HepG2 (cell line): ENCODE measurements at regions not wholly inside any gene's neighbourhood (a gene's known extent, or its start where the extent isn't known, plus 50 kb on each side); places are given as distances from the start of the nearest gene placed in this dataset.

ENCODE experiments used
- ATAC-seq: fragments of 200-7000 bp; cut with Tn5 transposase; 3 replicates; pipeline ENCODE4 v1.9.1; 2020; ENCODE audit warnings: mild to moderate bottlenecking, moderate library complexity
- BruUV-seq: library from RNA; stranded (reverse); fragments of 400-500 nt; replicated peaks from 2 replicates; lab custom pipeline; 2021; lab: Mats Ljungman, UMichigan
- CTCF ChIA-PET: fragments of 300-600 bp; formaldehyde crosslinking; extraction: SDS; loops from one replicate; lab custom pipeline; 2021; ENCODE audit warnings: low total read pairs, inconsistent platforms, low intra/inter-chr PET ratio; lab: Yijun Ruan, JAX
- POLR2A ChIA-PET: fragments of 350-600 bp; sonication (Branson Sonifier 250); formaldehyde crosslinking; loops from one replicate; lab custom pipeline; 2020; ENCODE audit warnings: antibody characterized with exemption, inconsistent platforms; lab: Yijun Ruan, JAX
- DNase-seq: peaks from one replicate; pipeline ENCODE4 v3.0.0-alpha.2; 2015; ENCODE audit warnings: low spot score
- FAIRE-seq: peaks from 3 replicates; lab custom pipeline; 2011; peaks lifted over from hg19 to GRCh38; lab: Jason Lieb, UNC
- H2AFZ ChIP-seq: one replicate; pipeline ENCODE4 v1.6.1; 2011; ENCODE audit warnings: low read length, inconsistent platforms
- H3K27ac ChIP-seq: fragments of 300-600 bp; 3 replicates; pipeline ENCODE4 v1.8.0; 2011; ENCODE audit warnings: mixed run types, mild to moderate bottlenecking, mixed read lengths, low read length, inconsistent platforms; ENCODE audit not compliant: insufficient read depth; ENCODE audit errors: extremely low read length
- H3K27me3 ChIP-seq, 2 experiments: fragments of 200-600 bp in 1 of 2; 2 replicates in 1 of 2; 3 replicates in 1 of 2; pipeline versions ENCODE4 v1.6.0 to v1.8.0; 2011; ENCODE audit warnings: low read length in 2 of 2, mild to moderate bottlenecking in 2 of 2, moderate library complexity in 2 of 2, inconsistent platforms in 1 of 2; ENCODE audit not compliant: insufficient read depth in 2 of 2, control insufficient read depth in 1 of 2
- H3K36me3 ChIP-seq, 2 experiments: fragments of 200-600 bp in 1 of 2; replicated peaks in 1 of 2; 2 replicates in 1 of 2; 3 replicates in 1 of 2; pipeline versions ENCODE4 v1.5.1 to v1.8.0; 2011; ENCODE audit warnings: low read length in 2 of 2, inconsistent platforms in 1 of 2; ENCODE audit not compliant: insufficient read depth in 2 of 2, control insufficient read depth in 1 of 2
- H3K4me1 ChIP-seq: 2 replicates; pipeline ENCODE4 v1.5.1; 2012; ENCODE audit warnings: low read length, inconsistent platforms; ENCODE audit not compliant: insufficient read depth
- H3K4me2 ChIP-seq: 2 replicates; pipeline ENCODE4 v1.6.0; 2011; ENCODE audit warnings: low read depth, low read length, inconsistent platforms
- H3K4me3 ChIP-seq, 3 experiments: fragments of 200-600 bp in 1 of 3; sonication (generic), shearing (Covaris generic) in 1 of 3; replicated peaks in 1 of 3; 2 replicates each; pipeline ENCODE4 v1.5.1; 2011 to 2016; ENCODE audit warnings: low read length in 3 of 3, inconsistent platforms in 2 of 3, low read depth in 2 of 3, mild to moderate bottlenecking in 2 of 3, control low read depth in 1 of 3, mixed read lengths in 1 of 3; ENCODE audit not compliant: insufficient read depth in 1 of 3
- H3K79me2 ChIP-seq: one replicate; pipeline ENCODE4 v1.6.1; 2011; ENCODE audit warnings: low read length, inconsistent platforms; ENCODE audit not compliant: insufficient read depth
- H3K9ac ChIP-seq: 2 replicates; pipeline ENCODE4 v1.6.0; 2011; ENCODE audit warnings: mild to moderate bottlenecking, low read depth, low read length, inconsistent platforms; ENCODE audit not compliant: insufficient read depth
- H3K9me3 ChIP-seq: 2 replicates; pipeline ENCODE4 v1.5.1; 2012; ENCODE audit warnings: mild to moderate bottlenecking, low read length
- H4K20me1 ChIP-seq: 2 replicates; pipeline ENCODE4 v1.6.0; 2011; ENCODE audit warnings: inconsistent platforms, mild to moderate bottlenecking, low read length, moderate library complexity; ENCODE audit not compliant: insufficient read depth
- DPF2 ChIP-seq: sonication (generic); formaldehyde crosslinking; IDR thresholded peaks from 2 replicates; pipeline ENCODE4 v1.4.0; 2020; ENCODE audit warnings: mild to moderate bottlenecking, low read depth, missing genetic modification reagents, borderline replicate concordance
- DRAP1 ChIP-seq: IDR thresholded peaks from 2 replicates; pipeline ENCODE4 v1.6.1; 2016; ENCODE audit warnings: missing genetic modification reagents, missing compliant biosample characterization
- HOXA5 ChIP-seq: sonication (generic); formaldehyde crosslinking; IDR thresholded peaks from 2 replicates; pipeline ENCODE4 v1.4.0; 2020; ENCODE audit warnings: missing genetic modification reagents
- IKZF4 ChIP-seq: sonication (generic); formaldehyde crosslinking; IDR thresholded peaks from 2 replicates; pipeline ENCODE4 v1.5.1; 2020; ENCODE audit warnings: borderline replicate concordance, mild to moderate bottlenecking, low read depth, missing genetic modification reagents; ENCODE audit errors: not compliant biosample characterization
- KMT2A ChIP-seq: sonication (generic); formaldehyde crosslinking; IDR thresholded peaks from 2 replicates; pipeline ENCODE4 v1.4.0; 2020; ENCODE audit warnings: missing genetic modification reagents
- LRRFIP1 ChIP-seq: sonication (generic); formaldehyde crosslinking; conservative IDR thresholded peaks from 2 replicates; pipeline ENCODE4 v1.4.0; 2020; ENCODE audit warnings: missing genetic modification reagents
- MAZ ChIP-seq, 2 experiments: sonication (generic) in 1 of 2; formaldehyde crosslinking in 1 of 2; IDR thresholded peaks; 2 replicates each; pipeline versions ENCODE4 v1.5.0 to v1.6.1; 2012 to 2020; ENCODE audit warnings: low read depth in 2 of 2, mild to moderate bottlenecking in 2 of 2, borderline replicate concordance in 1 of 2, improper control_type of control experiment in 1 of 2, low read length in 1 of 2, missing genetic modification reagents in 1 of 2, moderate library complexity in 1 of 2
- MED1 ChIP-seq: sonication (generic); formaldehyde crosslinking; IDR thresholded peaks from 2 replicates; pipeline ENCODE4 v1.4.0; 2020; ENCODE audit warnings: missing genetic modification reagents
- MTERF4 ChIP-seq: sonication (generic); formaldehyde crosslinking; IDR thresholded peaks from 2 replicates; pipeline ENCODE4 v1.8.0; 2023; ENCODE audit warnings: mild to moderate bottlenecking, missing genetic modification reagents
- POGZ ChIP-seq: sonication (generic); formaldehyde crosslinking; IDR thresholded peaks from 2 replicates; pipeline ENCODE4 v1.4.0; 2020; ENCODE audit warnings: mild to moderate bottlenecking, missing genetic modification reagents
- SETDB1 ChIP-seq: sonication (generic); formaldehyde crosslinking; IDR thresholded peaks from 2 replicates; pipeline ENCODE4 v1.5.1; 2020; ENCODE audit warnings: missing genetic modification reagents, mild to moderate bottlenecking, borderline replicate concordance
- ZNF326 ChIP-seq: sonication (generic); formaldehyde crosslinking; IDR thresholded peaks from 2 replicates; pipeline ENCODE4 v1.4.0; 2020; ENCODE audit warnings: missing genetic modification reagents, borderline replicate concordance
- ZNF460 ChIP-seq: sonication (generic); formaldehyde crosslinking; IDR thresholded peaks from 2 replicates; pipeline ENCODE4 v1.5.1; 2020; ENCODE audit warnings: missing genetic modification reagents, mild to moderate bottlenecking, borderline replicate concordance
- WGBS: methylation state at CpG from one replicate; pipeline ENCODE4 v1.1.6; 2017; ENCODE audit warnings: low lambda C conversion rate; 5-methylcytosine and 5-hydroxymethylcytosine counted together
- in situ Hi-C: cut with HindIII; loops from 2 replicates; pipeline ENCODE4 v1.10.0; 2017; ENCODE audit warnings: low pct_unique_long_range_greater_than_20kb; ENCODE audit not compliant: extremely low pct_ligation_motif_present
- intact Hi-C: fragments of 100-400 bp; cut with micrococcal nuclease; formaldehyde crosslinking; loops from one replicate; pipeline ENCODE4 v1.10.0; 2022; ENCODE audit not compliant: unreplicated experiment
- TF ChIP-seq, protein P1 (sequence below): sonication (generic); formaldehyde crosslinking; IDR thresholded peaks from 2 replicates; pipeline ENCODE4 v1.4.0; 2020; ENCODE audit warnings: mild to moderate bottlenecking, missing genetic modification reagents

DNA sequence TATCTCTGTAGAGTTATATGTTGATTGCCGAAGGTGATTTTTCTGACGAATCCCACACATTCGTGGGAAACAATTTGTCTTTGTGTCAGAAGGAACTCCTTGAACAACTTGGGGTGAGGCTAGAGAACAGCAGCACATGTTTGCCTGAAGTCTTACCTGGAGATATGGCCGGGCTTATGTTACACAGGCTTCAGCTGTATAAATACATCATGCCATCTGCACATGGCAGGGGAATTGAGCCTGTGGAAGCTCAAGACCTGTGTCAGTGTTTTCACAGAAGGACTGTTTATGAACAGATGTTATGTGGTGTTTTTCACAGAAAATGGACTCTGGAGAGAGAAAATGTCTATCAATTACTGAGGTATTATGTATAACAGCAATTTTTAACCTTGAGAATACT, 203.6 kb upstream of the MDFIC2 start (continued):
- TF ChIP-seq, protein P1, sequence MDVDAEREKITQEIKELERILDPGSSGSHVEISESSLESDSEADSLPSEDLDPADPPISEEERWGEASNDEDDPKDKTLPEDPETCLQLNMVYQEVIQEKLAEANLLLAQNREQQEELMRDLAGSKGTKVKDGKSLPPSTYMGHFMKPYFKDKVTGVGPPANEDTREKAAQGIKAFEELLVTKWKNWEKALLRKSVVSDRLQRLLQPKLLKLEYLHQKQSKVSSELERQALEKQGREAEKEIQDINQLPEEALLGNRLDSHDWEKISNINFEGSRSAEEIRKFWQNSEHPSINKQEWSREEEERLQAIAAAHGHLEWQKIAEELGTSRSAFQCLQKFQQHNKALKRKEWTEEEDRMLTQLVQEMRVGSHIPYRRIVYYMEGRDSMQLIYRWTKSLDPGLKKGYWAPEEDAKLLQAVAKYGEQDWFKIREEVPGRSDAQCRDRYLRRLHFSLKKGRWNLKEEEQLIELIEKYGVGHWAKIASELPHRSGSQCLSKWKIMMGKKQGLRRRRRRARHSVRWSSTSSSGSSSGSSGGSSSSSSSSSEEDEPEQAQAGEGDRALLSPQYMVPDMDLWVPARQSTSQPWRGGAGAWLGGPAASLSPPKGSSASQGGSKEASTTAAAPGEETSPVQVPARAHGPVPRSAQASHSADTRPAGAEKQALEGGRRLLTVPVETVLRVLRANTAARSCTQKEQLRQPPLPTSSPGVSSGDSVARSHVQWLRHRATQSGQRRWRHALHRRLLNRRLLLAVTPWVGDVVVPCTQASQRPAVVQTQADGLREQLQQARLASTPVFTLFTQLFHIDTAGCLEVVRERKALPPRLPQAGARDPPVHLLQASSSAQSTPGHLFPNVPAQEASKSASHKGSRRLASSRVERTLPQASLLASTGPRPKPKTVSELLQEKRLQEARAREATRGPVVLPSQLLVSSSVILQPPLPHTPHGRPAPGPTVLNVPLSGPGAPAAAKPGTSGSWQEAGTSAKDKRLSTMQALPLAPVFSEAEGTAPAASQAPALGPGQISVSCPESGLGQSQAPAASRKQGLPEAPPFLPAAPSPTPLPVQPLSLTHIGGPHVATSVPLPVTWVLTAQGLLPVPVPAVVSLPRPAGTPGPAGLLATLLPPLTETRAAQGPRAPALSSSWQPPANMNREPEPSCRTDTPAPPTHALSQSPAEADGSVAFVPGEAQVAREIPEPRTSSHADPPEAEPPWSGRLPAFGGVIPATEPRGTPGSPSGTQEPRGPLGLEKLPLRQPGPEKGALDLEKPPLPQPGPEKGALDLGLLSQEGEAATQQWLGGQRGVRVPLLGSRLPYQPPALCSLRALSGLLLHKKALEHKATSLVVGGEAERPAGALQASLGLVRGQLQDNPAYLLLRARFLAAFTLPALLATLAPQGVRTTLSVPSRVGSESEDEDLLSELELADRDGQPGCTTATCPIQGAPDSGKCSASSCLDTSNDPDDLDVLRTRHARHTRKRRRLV (CRISPR knock-in tag), result no peak
- TF ChIP-seq ZNF326 (CRISPR knock-in tag) (no peak), DRAP1 (CRISPR knock-in tag) (no peak)
- TF ChIP-seq, all 625 proteins: peak for 0

GRCh38 chr3:70507486-70507885, 195.0 kb upstream of the MDFIC2 start:
- Histone ChIP-seq H3K9ac (no peak overlapping the region), H3K79me2 (no peaks in the 10 kb centered on the region), H3K4me2 (no peak overlapping the region), H3K27ac (no peak overlapping the region), H3K4me1 (no peaks in the 10 kb centered on the region), H3K4me3 (no peak overlapping the region), H2AFZ (no peak overlapping the region), H3K27me3 (no peaks in the 10 kb centered on the region), H3K9me3 (no peaks in the 10 kb centered on the region), H4K20me1 (no peaks in the 10 kb centered on the region), H3K36me3 (no peaks in the 10 kb centered on the region)
- ChIA-PET POLR2A (no interaction called here), CTCF (no interaction called here)
- no TSS peak for BruUV-seq
- ATAC-seq, result no peak
- no peak for DNase-seq
- intact Hi-C loops (no loop called here), in situ Hi-C loops (no loop called here)
- no peak for TF ChIP-seq MED1
- no peak for TF ChIP-seq HOXA5 (CRISPR knock-in tag)
- no peak for TF ChIP-seq POGZ
- TF ChIP-seq LRRFIP1 (CRISPR knock-in tag), result no peak
- no peak for TF ChIP-seq KMT2A (CRISPR knock-in tag)
- TF ChIP-seq MTERF4, result no peak
- no peak for TF ChIP-seq DPF2 (CRISPR knock-in tag)
- no peak for TF ChIP-seq IKZF4
- TF ChIP-seq MAZ (IDR thresholded peaks at IDR 0.05; ENCODE audit: borderline replicate concordance, low read depth, low read length), result no peak
- no peak for TF ChIP-seq MAZ (CRISPR knock-in tag; IDR thresholded peaks at IDR 0.05; ENCODE audit: low read depth)
- TF ChIP-seq ZNF460 (CRISPR knock-in tag), result no peak
- TF ChIP-seq SETDB1 (CRISPR knock-in tag), result no peak
- 0% methylated on average over 4 of the region's 4 CpGs for WGBS
- no peak for FAIRE-seq
